Mesendoderm (in vitro differentiated cells): ENCODE measurements at regions not wholly inside any gene's neighbourhood (a gene's known extent, or its start where the extent isn't known, plus 50 kb on each side); places are given as distances from the start of the nearest gene placed in this dataset.

Experiments
- DNase-seq: peaks from one replicate; pipeline ENCODE4 v3.0.0; 2013
- H2AK5ac ChIP-seq: 2 replicates; pipeline ENCODE4 v1.6.1; 2013; ENCODE audit warnings: low read length, inconsistent platforms
- H2BK120ac ChIP-seq: 2 replicates; pipeline ENCODE4 v1.6.1; 2013; ENCODE audit warnings: low read depth, mild to moderate bottlenecking, low read length, moderate library complexity, mixed read lengths
- H2BK15ac ChIP-seq: replicated peaks from 2 replicates; pipeline ENCODE4 v1.6.1; 2013; ENCODE audit warnings: low read depth, mild to moderate bottlenecking, moderate library complexity
- H2BK5ac ChIP-seq: 2 replicates; pipeline ENCODE4 v1.6.1; 2013; ENCODE audit warnings: low read length, inconsistent platforms
- H3K18ac ChIP-seq: 2 replicates; pipeline ENCODE4 v1.6.1; 2013; ENCODE audit warnings: mild to moderate bottlenecking, low read length, mixed read lengths
- H3K23ac ChIP-seq: one replicate; pipeline ENCODE4 v1.6.1; 2013; ENCODE audit warnings: low read length
- H3K27ac ChIP-seq: 2 replicates; pipeline ENCODE4 v1.5.1; 2013; ENCODE audit warnings: low read depth, mild to moderate bottlenecking, inconsistent platforms, low read length, moderate library complexity
- H3K27me3 ChIP-seq: 2 replicates; pipeline ENCODE4 v1.6.1; 2013; ENCODE audit warnings: low read length, control low read depth, mild to moderate bottlenecking, inconsistent platforms; ENCODE audit not compliant: insufficient read depth, poor library complexity
- H3K36me3 ChIP-seq: 2 replicates; pipeline ENCODE4 v1.6.1; 2013; ENCODE audit warnings: low read length, inconsistent platforms; ENCODE audit not compliant: control insufficient read depth, insufficient read depth
- H3K4ac ChIP-seq: one replicate; pipeline ENCODE4 v1.6.1; 2013; ENCODE audit warnings: low read depth, mild to moderate bottlenecking, low read length, moderate library complexity
- H3K4me1 ChIP-seq: 2 replicates; pipeline ENCODE4 v1.6.1; 2013; ENCODE audit warnings: low read depth, low read length, inconsistent platforms; ENCODE audit not compliant: control insufficient read depth
- H3K4me2 ChIP-seq: 2 replicates; pipeline ENCODE4 v1.6.1; 2013; ENCODE audit warnings: low read length
- H3K4me3 ChIP-seq: 2 replicates; pipeline ENCODE4 v1.5.1; 2013; ENCODE audit warnings: mild to moderate bottlenecking, low read length
- H3K56ac ChIP-seq: one replicate; pipeline ENCODE4 v1.6.1; 2013; ENCODE audit warnings: low read length
- H3K79me1 ChIP-seq: 2 replicates; pipeline ENCODE4 v1.6.1; 2013; ENCODE audit warnings: low read length, inconsistent platforms
- H3K79me2 ChIP-seq: 2 replicates; pipeline ENCODE4 v1.6.1; 2013; ENCODE audit warnings: mild to moderate bottlenecking, low read length; ENCODE audit not compliant: control insufficient read depth, insufficient read depth
- H3K9ac ChIP-seq: 2 replicates; pipeline ENCODE4 v1.6.1; 2013; ENCODE audit warnings: low read length, inconsistent platforms
- H4K5ac ChIP-seq: one replicate; pipeline ENCODE4 v1.6.1; 2013; ENCODE audit warnings: low read length
- H4K8ac ChIP-seq: one replicate; pipeline ENCODE4 v1.6.1; 2013; ENCODE audit warnings: low read depth, mild to moderate bottlenecking, control low read depth, low read length, moderate library complexity
- WGBS: extraction: QIAGEN DNeasy Blood & Tissue Kit; methylation state at CpG from one replicate; pipeline ENCODE4 v1.1.7; 2013; ENCODE audit warnings: low lambda C conversion rate, missing lambda C conversion rate; ENCODE audit not compliant: insufficient coverage; ENCODE audit errors: extremely low coverage; 5-methylcytosine and 5-hydroxymethylcytosine counted together

GRCh38 chrX:25596921-25597320, 541.2 kb upstream of the MAGEB18 start:
- no peak overlapping the region for H3K56ac ChIP-seq
- no peaks in the 10 kb centered on the region for H3K36me3 ChIP-seq
- H3K4ac ChIP-seq, result no peak overlapping the region
- no peak for DNase-seq
- no peak overlapping the region for H3K4me2 ChIP-seq
- H3K79me2 ChIP-seq, result no peaks in the 10 kb centered on the region
- H4K8ac ChIP-seq, result no peak overlapping the region
- no peak overlapping the region for H3K4me3 ChIP-seq
- H3K4me1 ChIP-seq, result no peaks in the 10 kb centered on the region
- H3K79me1 ChIP-seq, result no peaks in the 10 kb centered on the region
- H3K18ac ChIP-seq, result no peak overlapping the region
- no peak overlapping the region for H3K27ac ChIP-seq
- no peak overlapping the region for H2BK5ac ChIP-seq
- no peak overlapping the region for H2BK15ac ChIP-seq
- WGBS, result no CpG with 5 or more reads among the region's 2 CpGs
- H3K9ac ChIP-seq, result no peak overlapping the region
- no peak overlapping the region for H2BK120ac ChIP-seq
- no peak overlapping the region for H3K23ac ChIP-seq
- H3K27me3 ChIP-seq, result no peaks in the 10 kb centered on the region
- no peak overlapping the region for H2AK5ac ChIP-seq
- H4K5ac ChIP-seq, result no peak overlapping the region

GRCh38 chrX:25597551-25597950, 540.6 kb upstream of the MAGEB18 start:
- Histone ChIP-seq H3K9ac (no peak overlapping the region), H3K4me2 (no peak overlapping the region), H3K4me1 (no peaks in the 10 kb centered on the region), H3K4ac (no peak overlapping the region), H3K79me2 (no peaks in the 10 kb centered on the region), H3K4me3 (no peak overlapping the region), H3K79me1 (no peaks in the 10 kb centered on the region), H3K27ac (no peak overlapping the region), H4K5ac (no peak overlapping the region), H3K36me3 (no peaks in the 10 kb centered on the region), H3K23ac (no peak overlapping the region), H3K18ac (no peak overlapping the region), H3K27me3 (no peaks in the 10 kb centered on the region), H2BK5ac (no peak overlapping the region), H2BK15ac (no peak overlapping the region), H2BK120ac (no peak overlapping the region), H2AK5ac (no peak overlapping the region), H4K8ac (no peak overlapping the region), H3K56ac (no peak overlapping the region)
- DNase-seq, result no peak
- no CpG with 5 or more reads among the region's 2 CpGs for WGBS

- Histone ChIP-seq H3K56ac (no peak overlapping the region), H2BK15ac (no peak overlapping the region), H3K4ac (no peak overlapping the region), H3K9ac (no peak overlapping the region), H4K5ac (no peak overlapping the region), H3K4me3 (no peak overlapping the region), H3K4me2 (no peak overlapping the region), H2BK120ac (no peak overlapping the region), H4K8ac (no peak overlapping the region), H3K27ac (no peak overlapping the region), H2AK5ac (no peak overlapping the region), H3K23ac (no peak overlapping the region), H3K27me3 (no peaks in the 10 kb centered on the region), H2BK5ac (no peak overlapping the region), H3K79me1 (no peaks in the 10 kb centered on the region), H3K18ac (no peak overlapping the region), H3K36me3 (no peaks in the 10 kb centered on the region), H3K4me1 (no peaks in the 10 kb centered on the region), H3K79me2 (no peaks in the 10 kb centered on the region)
- no peak for DNase-seq
- WGBS, result no CpG with 5 or more reads among the region's 3 CpGs
Measured at GRCh38 chrX:25599061-25599460, 539.1 kb upstream of the MAGEB18 start.

GRCh38 chrX:25600776-25601175, 537.4 kb upstream of the MAGEB18 start:
- H3K4ac ChIP-seq, result no peak overlapping the region
- no peak overlapping the region for H3K27ac ChIP-seq
- no peak overlapping the region for H2BK120ac ChIP-seq
- no peak overlapping the region for H2BK15ac ChIP-seq
- no peak overlapping the region for H3K56ac ChIP-seq
- H3K4me1 ChIP-seq, result no peaks in the 10 kb centered on the region
- H3K27me3 ChIP-seq, result no peaks in the 10 kb centered on the region
- no peaks in the 10 kb centered on the region for H3K36me3 ChIP-seq
- no peak overlapping the region for H4K8ac ChIP-seq
- no peak overlapping the region for H2BK5ac ChIP-seq
- H3K79me1 ChIP-seq, result no peaks in the 10 kb centered on the region
- H3K18ac ChIP-seq, result no peak overlapping the region
- no peak for DNase-seq
- H4K5ac ChIP-seq, result no peak overlapping the region
- no peaks in the 10 kb centered on the region for H3K79me2 ChIP-seq
- H3K4me3 ChIP-seq, result no peak overlapping the region
- WGBS, result no CpG with 5 or more reads among the region's 1 CpG
- H3K9ac ChIP-seq, result no peak overlapping the region
- no peak overlapping the region for H2AK5ac ChIP-seq
- H3K4me2 ChIP-seq, result no peak overlapping the region
- H3K23ac ChIP-seq, result no peak overlapping the region

GRCh38 chrX:25601323-25601722, 536.8 kb upstream of the MAGEB18 start:
- Histone ChIP-seq H3K4me2 (no peak overlapping the region), H4K5ac (no peak overlapping the region), H3K9ac (no peak overlapping the region), H3K36me3 (no peaks in the 10 kb centered on the region), H3K79me1 (no peaks in the 10 kb centered on the region), H2BK5ac (no peak overlapping the region), H2BK15ac (no peak overlapping the region), H3K27me3 (no peaks in the 10 kb centered on the region), H3K23ac (no peak overlapping the region), H3K4ac (no peak overlapping the region), H3K56ac (no peak overlapping the region), H2BK120ac (no peak overlapping the region), H3K4me1 (no peaks in the 10 kb centered on the region), H3K79me2 (no peaks in the 10 kb centered on the region), H3K4me3 (no peak overlapping the region), H4K8ac (no peak overlapping the region), H3K27ac (no peak overlapping the region), H2AK5ac (no peak overlapping the region), H3K18ac (no peak overlapping the region)
- DNase-seq, result no peak
- no CpG with 5 or more reads among the region's 3 CpGs for WGBS

GRCh38 chrX:25618248-25618647, 519.9 kb upstream of the MAGEB18 start:
- H3K79me2 ChIP-seq, result no peaks in the 10 kb centered on the region
- no peak overlapping the region for H3K23ac ChIP-seq
- H3K27me3 ChIP-seq, result no peaks in the 10 kb centered on the region
- no peak overlapping the region for H3K56ac ChIP-seq
- H2BK5ac ChIP-seq, result no peak overlapping the region
- no peak for DNase-seq
- H4K8ac ChIP-seq, result no peak overlapping the region
- no peaks in the 10 kb centered on the region for H3K79me1 ChIP-seq
- no peaks in the 10 kb centered on the region for H3K36me3 ChIP-seq
- H3K9ac ChIP-seq, result no peak overlapping the region
- H2BK120ac ChIP-seq, result no peak overlapping the region
- no peak overlapping the region for H3K27ac ChIP-seq
- H3K4me1 ChIP-seq, result no peaks in the 10 kb centered on the region
- H3K4ac ChIP-seq, result no peak overlapping the region
- H3K18ac ChIP-seq, result no peak overlapping the region
- no peak overlapping the region for H3K4me3 ChIP-seq
- H3K4me2 ChIP-seq, result no peak overlapping the region
- WGBS, result no CpG with 5 or more reads among the region's 4 CpGs
- H4K5ac ChIP-seq, result no peak overlapping the region
- no peak overlapping the region for H2BK15ac ChIP-seq
- no peak overlapping the region for H2AK5ac ChIP-seq
